ENCODE measurements at regions not wholly inside any gene's neighbourhood (a gene's known extent, or its start where the extent isn't known, plus 50 kb on each side); places are given as distances from the start of the nearest gene placed in this dataset.

DNA sequence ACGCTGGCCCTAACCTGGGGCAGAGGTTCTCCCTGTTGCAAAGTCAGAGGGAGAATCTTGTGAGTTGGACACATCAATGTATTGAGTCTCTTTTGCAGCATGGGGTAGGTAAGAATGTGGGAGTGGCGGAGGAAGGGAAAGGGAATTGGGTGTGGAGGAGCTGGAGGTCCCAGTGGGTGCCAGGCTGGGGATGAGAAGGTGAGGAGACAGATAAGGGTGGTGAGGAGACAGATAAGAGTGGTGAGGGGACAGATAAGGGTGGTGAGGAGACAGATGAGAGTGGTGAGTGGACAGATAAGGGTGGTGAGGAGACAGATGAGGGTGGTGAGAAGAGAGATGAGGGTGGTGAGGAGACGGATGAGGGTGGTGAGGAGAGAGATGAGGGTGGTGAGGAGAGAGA is 72.9 kb upstream of the SFSWAP start:
- no peak for TF ChIP-seq POLR2A (IDR thresholded peaks at IDR 0.05)
- TF ChIP-seq, protein P1, sequence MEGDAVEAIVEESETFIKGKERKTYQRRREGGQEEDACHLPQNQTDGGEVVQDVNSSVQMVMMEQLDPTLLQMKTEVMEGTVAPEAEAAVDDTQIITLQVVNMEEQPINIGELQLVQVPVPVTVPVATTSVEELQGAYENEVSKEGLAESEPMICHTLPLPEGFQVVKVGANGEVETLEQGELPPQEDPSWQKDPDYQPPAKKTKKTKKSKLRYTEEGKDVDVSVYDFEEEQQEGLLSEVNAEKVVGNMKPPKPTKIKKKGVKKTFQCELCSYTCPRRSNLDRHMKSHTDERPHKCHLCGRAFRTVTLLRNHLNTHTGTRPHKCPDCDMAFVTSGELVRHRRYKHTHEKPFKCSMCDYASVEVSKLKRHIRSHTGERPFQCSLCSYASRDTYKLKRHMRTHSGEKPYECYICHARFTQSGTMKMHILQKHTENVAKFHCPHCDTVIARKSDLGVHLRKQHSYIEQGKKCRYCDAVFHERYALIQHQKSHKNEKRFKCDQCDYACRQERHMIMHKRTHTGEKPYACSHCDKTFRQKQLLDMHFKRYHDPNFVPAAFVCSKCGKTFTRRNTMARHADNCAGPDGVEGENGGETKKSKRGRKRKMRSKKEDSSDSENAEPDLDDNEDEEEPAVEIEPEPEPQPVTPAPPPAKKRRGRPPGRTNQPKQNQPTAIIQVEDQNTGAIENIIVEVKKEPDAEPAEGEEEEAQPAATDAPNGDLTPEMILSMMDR (IDR thresholded peaks at IDR 0.05), result no peak
